GM12878 (cell line): ENCODE measurements at regions not wholly inside any gene's neighbourhood (a gene's known extent, or its start where the extent isn't known, plus 50 kb on each side); places are given as distances from the start of the nearest gene placed in this dataset.

Source experiments
- ATF7 ChIP-seq: fragments of 450-650 bp; IDR thresholded peaks from 2 replicates; pipeline ENCODE4 v1.6.1; 2016; ENCODE audit warnings: low read depth, mild to moderate bottlenecking
- CBX5 ChIP-seq: sonication (generic); IDR thresholded peaks from 2 replicates; pipeline ENCODE4 v1.6.1; 2016; ENCODE audit warnings: low read depth, moderate library complexity, mild to moderate bottlenecking, inconsistent platforms
- NFYA ChIP-seq: IDR thresholded peaks from 2 replicates; pipeline ENCODE4 v1.6.1; 2011; ENCODE audit warnings: low read depth, mild to moderate bottlenecking, low read length, improper control_type of control experiment, borderline replicate concordance
- POLR2A ChIP-seq: IDR thresholded peaks from 2 replicates; pipeline ENCODE4 v1.6.1; 2011; ENCODE audit warnings: low read depth, mild to moderate bottlenecking, low read length
- RCOR1 ChIP-seq: conservative IDR thresholded peaks from 2 replicates; pipeline ENCODE4 v1.6.1; 2012; ENCODE audit warnings: low read depth, low read length, improper control_type of control experiment
- TF ChIP-seq, protein P1 (sequence below): fragments of 450-650 bp; IDR thresholded peaks from 2 replicates; pipeline ENCODE4 v1.6.1; 2017; ENCODE audit warnings: mild to moderate bottlenecking
- TF ChIP-seq, protein P2 (sequence below), 3 experiments: IDR thresholded peaks in 2 of 3; conservative IDR thresholded peaks in 1 of 3; 2 replicates each; pipeline ENCODE4 v1.5.1; 2011; ENCODE audit warnings: low read depth in 3 of 3, low read length in 3 of 3, mild to moderate bottlenecking in 3 of 3, control low read depth in 2 of 3, moderate library complexity in 2 of 3, inconsistent platforms in 1 of 3, mixed read lengths in 1 of 3; ENCODE audit not compliant: control insufficient read depth in 2 of 3, insufficient read depth in 1 of 3; ENCODE audit errors: extremely low read depth in 1 of 3

DNA sequence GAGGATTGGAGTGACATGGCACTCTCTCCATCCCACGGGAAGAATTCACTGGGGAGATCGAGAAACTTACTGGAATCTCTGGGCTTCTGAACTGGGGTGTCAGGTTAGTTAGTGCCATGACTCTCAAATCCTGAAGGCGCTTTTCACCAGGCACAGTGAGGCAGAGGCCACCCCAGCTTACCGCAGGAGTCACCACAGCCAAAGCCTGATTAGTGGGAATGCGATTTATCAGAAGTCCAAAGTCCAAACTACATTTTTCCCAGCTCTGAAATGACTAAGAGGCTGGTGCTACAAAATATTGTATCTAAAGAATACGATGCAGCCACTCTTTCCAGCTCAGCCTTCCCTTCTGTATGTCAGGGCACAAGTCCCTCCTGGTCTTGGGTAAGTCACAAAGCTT lies 334.8 kb upstream of the SHH start:
- TF ChIP-seq, protein P1, sequence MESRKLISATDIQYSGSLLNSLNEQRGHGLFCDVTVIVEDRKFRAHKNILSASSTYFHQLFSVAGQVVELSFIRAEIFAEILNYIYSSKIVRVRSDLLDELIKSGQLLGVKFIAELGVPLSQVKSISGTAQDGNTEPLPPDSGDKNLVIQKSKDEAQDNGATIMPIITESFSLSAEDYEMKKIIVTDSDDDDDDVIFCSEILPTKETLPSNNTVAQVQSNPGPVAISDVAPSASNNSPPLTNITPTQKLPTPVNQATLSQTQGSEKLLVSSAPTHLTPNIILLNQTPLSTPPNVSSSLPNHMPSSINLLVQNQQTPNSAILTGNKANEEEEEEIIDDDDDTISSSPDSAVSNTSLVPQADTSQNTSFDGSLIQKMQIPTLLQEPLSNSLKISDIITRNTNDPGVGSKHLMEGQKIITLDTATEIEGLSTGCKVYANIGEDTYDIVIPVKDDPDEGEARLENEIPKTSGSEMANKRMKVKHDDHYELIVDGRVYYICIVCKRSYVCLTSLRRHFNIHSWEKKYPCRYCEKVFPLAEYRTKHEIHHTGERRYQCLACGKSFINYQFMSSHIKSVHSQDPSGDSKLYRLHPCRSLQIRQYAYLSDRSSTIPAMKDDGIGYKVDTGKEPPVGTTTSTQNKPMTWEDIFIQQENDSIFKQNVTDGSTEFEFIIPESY: no peak
- TF ChIP-seq NFYA (no peak), POLR2A (no peak), RCOR1 (no peak), ATF7 (no peak), CBX5 (no peak)
- TF ChIP-seq, protein P2, sequence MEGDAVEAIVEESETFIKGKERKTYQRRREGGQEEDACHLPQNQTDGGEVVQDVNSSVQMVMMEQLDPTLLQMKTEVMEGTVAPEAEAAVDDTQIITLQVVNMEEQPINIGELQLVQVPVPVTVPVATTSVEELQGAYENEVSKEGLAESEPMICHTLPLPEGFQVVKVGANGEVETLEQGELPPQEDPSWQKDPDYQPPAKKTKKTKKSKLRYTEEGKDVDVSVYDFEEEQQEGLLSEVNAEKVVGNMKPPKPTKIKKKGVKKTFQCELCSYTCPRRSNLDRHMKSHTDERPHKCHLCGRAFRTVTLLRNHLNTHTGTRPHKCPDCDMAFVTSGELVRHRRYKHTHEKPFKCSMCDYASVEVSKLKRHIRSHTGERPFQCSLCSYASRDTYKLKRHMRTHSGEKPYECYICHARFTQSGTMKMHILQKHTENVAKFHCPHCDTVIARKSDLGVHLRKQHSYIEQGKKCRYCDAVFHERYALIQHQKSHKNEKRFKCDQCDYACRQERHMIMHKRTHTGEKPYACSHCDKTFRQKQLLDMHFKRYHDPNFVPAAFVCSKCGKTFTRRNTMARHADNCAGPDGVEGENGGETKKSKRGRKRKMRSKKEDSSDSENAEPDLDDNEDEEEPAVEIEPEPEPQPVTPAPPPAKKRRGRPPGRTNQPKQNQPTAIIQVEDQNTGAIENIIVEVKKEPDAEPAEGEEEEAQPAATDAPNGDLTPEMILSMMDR (IDR thresholded peaks at IDR 0.05 in 2 of 3, conservative IDR thresholded peaks at IDR 0.05 in 1 of 3; ENCODE audit: control insufficient read depth in 2 of 3, extremely low read depth in 1 of 3, insufficient read depth in 1 of 3, low read depth in 3 of 3, low read length in 3 of 3): no peak
